ENCODE measurements at regions not wholly inside any gene's neighbourhood (a gene's known extent, or its start where the extent isn't known, plus 50 kb on each side); places are given as distances from the start of the nearest gene placed in this dataset.

- no peak overlapping the region for H4K91ac ChIP-seq (ENCODE audit: insufficient read length, low read depth, low read length)
- no peak overlapping the region for H2BK5ac ChIP-seq (ENCODE audit: insufficient read length, low read length)
- no peaks in the 10 kb centered on the region for H3K4me1 ChIP-seq (ENCODE audit: insufficient read depth, low read length)
- no peaks in the 10 kb centered on the region for H3K79me2 ChIP-seq (ENCODE audit: insufficient read depth, low read length)
- no peak overlapping the region for H3K27ac ChIP-seq (ENCODE audit: insufficient read length, low read depth, low read length)
- no peak overlapping the region for H3K4me2 ChIP-seq (ENCODE audit: insufficient read depth, insufficient read length, low read length)
- no peak overlapping the region for H2AFZ ChIP-seq (ENCODE audit: low read length)
- DNase-seq, result no peak
- H2BK120ac ChIP-seq (ENCODE audit: low read depth, low read length, poor library complexity, severe bottlenecking), result no peak overlapping the region
- no peak overlapping the region for H3K14ac ChIP-seq (ENCODE audit: insufficient read depth, low read length)
- no peak overlapping the region for H2BK20ac ChIP-seq (ENCODE audit: low read depth, low read length, poor library complexity, severe bottlenecking)
- H4K5ac ChIP-seq (ENCODE audit: insufficient read length, low read depth, low read length), result no peak overlapping the region
- H2BK15ac ChIP-seq (ENCODE audit: low read depth, low read length), result no peak overlapping the region
- no peaks in the 10 kb centered on the region for H4K20me1 ChIP-seq (ENCODE audit: control insufficient read depth, insufficient read depth, insufficient read length)
- peaks cover 7% of the 10 kb centered on the region; the same call in 1 of the 2 replicates for H3K27me3 Mint-ChIP-seq (ENCODE audit: low read depth)
- H3K56ac ChIP-seq (ENCODE audit: insufficient read length, low read depth, low read length), result no peak overlapping the region
- H3K23me2 ChIP-seq (ENCODE audit: insufficient read length, low read depth, low read length, poor library complexity, severe bottlenecking), result no peaks in the 10 kb centered on the region
- peaks cover 5 to 16% (median 7%) of the 10 kb centered on the region in 3 experiments for H3K36me3 Mint-ChIP-seq (ENCODE audit: insufficient read depth in 1 of 3, low read depth in 3 of 3)
- H3K23ac ChIP-seq (ENCODE audit: insufficient read length, low read depth, low read length), result no peak overlapping the region
- H2BK12ac ChIP-seq (ENCODE audit: insufficient read length, low read depth, low read length), result no peak overlapping the region
- no peak overlapping the region for H3K27ac Mint-ChIP-seq
- TF ChIP-seq CTCF (conservative IDR thresholded peaks at IDR 0.05), result no peak
- H3K9me3 Mint-ChIP-seq, result peaks cover 44 to 46% of the 10 kb centered on the region in 2 experiments
- H4K8ac ChIP-seq (replicated peaks; ENCODE audit: insufficient read length, low read depth, low read length), result no peak overlapping the region
- H3K9ac ChIP-seq (ENCODE audit: extremely low read depth, insufficient read length, low read length), result no peak overlapping the region
- H3K9me3 ChIP-seq (ENCODE audit: control insufficient read depth, low read depth, low read length), result no peaks in the 10 kb centered on the region
- no peak overlapping the region for H3K18ac ChIP-seq (ENCODE audit: insufficient read length, low read depth, low read length)
- no peak overlapping the region for H3K4ac ChIP-seq (ENCODE audit: low read depth, low read length)
- H3K79me1 ChIP-seq (ENCODE audit: insufficient read depth, low read depth, low read length, poor library complexity, severe bottlenecking), result no peaks in the 10 kb centered on the region
- no peak overlapping the region for H3T11ph ChIP-seq (ENCODE audit: low read length)
- H2AK5ac ChIP-seq (ENCODE audit: insufficient read length, low read length), result no peak overlapping the region
- no peak overlapping the region for H3K4me3 Mint-ChIP-seq
- no peaks in the 10 kb centered on the region for H3K27me3 ChIP-seq (ENCODE audit: insufficient read depth, low read length)
- peaks cover 0 to under 1% of the 10 kb centered on the region in 2 experiments; a peak in 1 of 4 replicates for H3K4me1 Mint-ChIP-seq
These were observed 755.3 kb downstream of the INHBA start for GRCh38 chr7:40947566-40947965.

Data from H9 (cell line).